B cell (primary cell): ENCODE measurements at regions not wholly inside any gene's neighbourhood (a gene's known extent, or its start where the extent isn't known, plus 50 kb on each side); places are given as distances from the start of the nearest gene placed in this dataset.

ENCODE experiments used
- CTCF ChIP-seq: fragments of 200-600 bp; IDR thresholded peaks from one replicate; pipeline ENCODE4 v1.8.0; 2022; ENCODE audit warnings: antibody characterized with exemption, mild to moderate bottlenecking
- EZH2 ChIP-seq: IDR thresholded peaks from 2 replicates; pipeline ENCODE4 v1.6.1; 2012; ENCODE audit warnings: borderline replicate concordance, low read depth, mild to moderate bottlenecking, moderate library complexity, low read length; ENCODE audit not compliant: insufficient read depth, poor library complexity, severe bottlenecking

GRCh38 chr10:60511477-60512229, 122.0 kb upstream of the ANK3 start:
- TF ChIP-seq CTCF (no peak), EZH2 (no peak)
